Activated B cell treated with CpG ODN at 0.5 μM for 24 hours (primary cell): ENCODE measurements at regions not wholly inside any gene's neighbourhood (a gene's known extent, or its start where the extent isn't known, plus 50 kb on each side); places are given as distances from the start of the nearest gene placed in this dataset.

ENCODE experiments used
- ATAC-seq: fragments of 200-7000 bp; cut with Tn5 transposase; one replicate; pipeline ENCODE4 v1.10.0; 2021; ENCODE audit warnings: low read depth, mild to moderate bottlenecking, moderate library complexity
- CTCF ChIA-PET: fragments of 350-600 bp; sonication (Branson Sonifier 250); formaldehyde crosslinking; loops from one replicate; lab custom pipeline; 2021; ENCODE audit warnings: antibody characterized with exemption; lab: Charles Lee
- POLR2A ChIA-PET: fragments of 350-600 bp; sonication (Branson Sonifier 250); formaldehyde crosslinking; loops from one replicate; lab custom pipeline; 2021; ENCODE audit warnings: antibody characterized with exemption; lab: Charles Lee
- DNase-seq: peaks from one replicate; pipeline ENCODE4 v3.0.0; 2022
- H3K27ac Mint-ChIP-seq: one replicate; pipeline ENCODE4 v1.8.0; 2020; ENCODE audit warnings: mixed read lengths
- H3K27me3 Mint-ChIP-seq: one replicate; pipeline ENCODE4 v1.8.0; 2021; ENCODE audit warnings: mixed read lengths
- H3K36me3 Mint-ChIP-seq: one replicate; pipeline ENCODE4 v1.8.0; 2021; ENCODE audit warnings: low read depth, mixed read lengths
- H3K4me1 Mint-ChIP-seq: one replicate; pipeline ENCODE4 v1.8.0; 2021; ENCODE audit warnings: mixed read lengths
- H3K4me3 Mint-ChIP-seq: one replicate; pipeline ENCODE4 v1.8.0; 2020; ENCODE audit warnings: mild to moderate bottlenecking, mixed read lengths
- H3K9me3 Mint-ChIP-seq: one replicate; pipeline ENCODE4 v1.8.0; 2020; ENCODE audit warnings: mixed read lengths
- CTCF ChIP-seq: fragments of 200-600 bp; IDR thresholded peaks from one replicate; pipeline ENCODE4 v1.8.0; 2022; ENCODE audit warnings: antibody characterized with exemption, mild to moderate bottlenecking
- intact Hi-C: fragments of 100-400 bp; cut with micrococcal nuclease; formaldehyde crosslinking; loops from one replicate; pipeline ENCODE4 v1.15.1; 2024

- no peak for DNase-seq
- intact Hi-C loops: no loop called here
- ChIA-PET CTCF (no interaction called here), POLR2A (no interaction called here)
- no peak for TF ChIP-seq CTCF
- ATAC-seq: no peak
- no peaks in the 10 kb centered on the region for H3K27me3 Mint-ChIP-seq
- no peaks in the 10 kb centered on the region for H3K4me1 Mint-ChIP-seq
- peaks cover 7% of the 10 kb centered on the region for H3K9me3 Mint-ChIP-seq
- no peaks in the 10 kb centered on the region for H3K36me3 Mint-ChIP-seq
- no peak overlapping the region for H3K4me3 Mint-ChIP-seq
- H3K27ac Mint-ChIP-seq: no peak overlapping the region
These were observed 65.2 kb upstream of the SALL3 start for GRCh38 chr18:78914249-78914935.

GRCh38 chr18:78915446-78916008, 64.1 kb upstream of the SALL3 start:
- Mint-ChIP-seq H3K4me3 (no peak overlapping the region), H3K27ac (no peak overlapping the region), H3K36me3 (no peaks in the 10 kb centered on the region), H3K4me1 (no peaks in the 10 kb centered on the region), H3K9me3 (peaks cover 7% of the 10 kb centered on the region), H3K27me3 (no peaks in the 10 kb centered on the region)
- TF ChIP-seq CTCF: no peak
- DNase-seq (no peak), ATAC-seq (no peak)
- ChIA-PET CTCF (no interaction called here), POLR2A (no interaction called here)
- intact Hi-C loops: no loop called here

DNA sequence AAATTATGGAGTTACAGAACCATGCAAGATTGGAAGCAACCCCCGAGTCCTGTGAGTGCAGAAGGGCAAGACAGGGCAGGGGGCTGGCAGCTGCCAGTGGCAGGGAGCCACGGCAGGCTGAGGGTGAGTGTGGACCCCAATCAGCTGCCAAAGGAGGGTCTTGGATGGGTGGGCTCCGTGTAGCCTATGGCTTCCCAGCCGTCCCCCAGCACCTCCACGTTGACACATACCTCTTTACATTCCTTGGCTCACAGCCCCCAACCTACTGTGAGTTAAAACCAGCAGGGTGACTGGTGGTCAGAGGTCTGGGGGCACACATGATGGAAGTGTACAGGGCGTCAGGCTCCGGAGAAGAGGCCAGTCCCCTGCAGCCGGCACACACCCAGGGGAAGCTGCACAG, 60.9 kb upstream of the SALL3 start:
- Mint-ChIP-seq H3K9me3 (peaks cover 7% of the 10 kb centered on the region), H3K27me3 (no peaks in the 10 kb centered on the region), H3K27ac (no peak overlapping the region), H3K4me3 (no peak overlapping the region), H3K4me1 (no peaks in the 10 kb centered on the region), H3K36me3 (no peaks in the 10 kb centered on the region)
- intact Hi-C loops: no loop called here
- TF ChIP-seq CTCF: no peak
- CTCF ChIA-PET: no interaction called here
- POLR2A ChIA-PET: no interaction called here
- DNase-seq (no peak), ATAC-seq (no peak)

DNA sequence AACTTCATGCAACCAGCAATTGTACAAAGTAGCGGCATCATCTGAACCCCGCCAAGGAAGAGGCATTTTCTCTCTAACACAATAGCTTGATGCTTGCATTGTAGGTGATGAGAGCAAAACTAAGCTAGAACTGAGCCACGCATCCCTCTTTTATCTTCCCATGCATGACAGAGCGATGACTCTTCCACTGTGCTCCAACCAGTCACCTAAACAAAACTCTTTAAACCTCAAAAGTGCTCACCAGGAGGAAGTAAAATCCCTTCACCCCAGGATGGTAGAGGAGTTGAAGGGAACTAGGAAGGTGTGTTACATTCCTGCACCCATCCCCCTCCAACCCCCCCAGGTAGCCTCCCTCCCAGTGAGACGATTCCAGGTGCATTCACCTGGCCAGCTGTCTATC, 59.7 kb upstream of the SALL3 start:
- Mint-ChIP-seq H3K9me3 (peaks cover 7% of the 10 kb centered on the region), H3K27me3 (no peaks in the 10 kb centered on the region), H3K27ac (no peak overlapping the region), H3K4me1 (no peaks in the 10 kb centered on the region), H3K4me3 (no peak overlapping the region), H3K36me3 (no peaks in the 10 kb centered on the region)
- no peak for TF ChIP-seq CTCF
- ATAC-seq: no peak
- ChIA-PET CTCF (no interaction called here), POLR2A (no interaction called here)
- intact Hi-C loops: no loop called here
- no peak for DNase-seq

- H3K27ac Mint-ChIP-seq: no peak overlapping the region
- H3K4me1 Mint-ChIP-seq: no peaks in the 10 kb centered on the region
- TF ChIP-seq CTCF: no peak
- no peak for ATAC-seq
- no peak overlapping the region for H3K4me3 Mint-ChIP-seq
- POLR2A ChIA-PET: no interaction called here
- no peaks in the 10 kb centered on the region for H3K36me3 Mint-ChIP-seq
- H3K27me3 Mint-ChIP-seq: no peaks in the 10 kb centered on the region
- no peak for DNase-seq
- intact Hi-C loops: no loop called here
- CTCF ChIA-PET: no interaction called here
- H3K9me3 Mint-ChIP-seq: peaks cover 7% of the 10 kb centered on the region
These were observed 59.0 kb upstream of the SALL3 start for GRCh38 chr18:78920456-78921138.
